HG02981 (cell line): ENCODE measurements at regions not wholly inside any gene's neighbourhood (a gene's known extent, or its start where the extent isn't known, plus 50 kb on each side); places are given as distances from the start of the nearest gene placed in this dataset.

Experiments
- ATAC-seq: cut with Tn5 transposase; IDR thresholded peaks from one replicate; pipeline ENCODE4 v1.9.1; 2021; ENCODE audit warnings: mild to moderate bottlenecking, moderate library complexity; ENCODE audit not compliant: unreplicated experiment

- no peak for ATAC-seq
Measured at GRCh38 chr12:60977966-60978365, 1282.2 kb upstream of the USP15 start.

GRCh38 chr12:60980558-60980957, 1279.6 kb upstream of the USP15 start:
- no peak for ATAC-seq

DNA sequence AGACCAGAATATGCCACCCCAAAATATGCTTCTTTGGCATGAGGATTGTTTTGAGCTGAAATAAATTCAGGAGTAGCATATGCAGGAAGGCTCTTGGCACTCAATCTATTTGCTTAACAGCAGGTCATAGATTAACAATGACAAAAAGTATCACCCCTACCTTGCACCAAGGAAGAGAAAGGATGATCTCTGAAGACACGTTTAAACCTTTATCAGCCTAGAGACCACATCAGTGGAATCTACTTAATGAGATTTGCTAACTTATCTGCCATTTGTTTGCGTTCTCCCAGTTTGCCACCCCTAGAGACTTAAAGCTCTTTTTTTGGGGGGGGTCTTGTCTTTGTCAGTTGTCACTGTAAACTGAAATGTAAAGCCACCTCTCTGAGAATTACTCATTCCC, 1278.7 kb upstream of the USP15 start:
- ATAC-seq = no peak

- no peak for ATAC-seq
Measured at GRCh38 chr12:60992087-60992486, 1268.1 kb upstream of the USP15 start.

DNA sequence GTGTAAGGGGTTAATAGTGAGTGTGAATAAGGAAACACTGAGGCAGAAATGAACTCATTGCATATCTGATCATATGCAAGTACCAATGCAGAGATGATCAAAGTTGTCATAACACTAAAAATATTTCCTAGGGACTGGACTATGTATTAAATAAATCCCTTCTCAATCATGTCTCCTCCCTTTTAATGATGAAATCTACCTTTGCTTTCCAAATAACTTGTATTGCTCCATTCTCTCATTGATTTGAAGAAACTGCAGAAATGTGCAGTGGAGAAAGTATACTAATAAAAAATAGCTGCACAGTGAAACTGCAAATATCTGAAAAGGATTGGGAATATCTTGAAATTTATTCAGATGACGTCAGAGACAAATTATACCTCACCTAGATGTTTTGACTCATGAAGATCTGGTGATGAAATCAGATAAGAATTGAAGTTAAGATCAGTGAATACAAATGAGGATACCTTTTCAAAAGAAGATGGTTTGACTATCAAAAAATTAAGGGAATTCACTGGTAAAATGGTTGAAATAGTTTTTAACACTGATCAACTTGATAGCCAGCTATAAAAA, 1264.9 kb upstream of the USP15 start:
- no peak for ATAC-seq

GRCh38 chr12:60997869-60998378, 1262.3 kb upstream of the USP15 start:
- ATAC-seq = no peak

DNA sequence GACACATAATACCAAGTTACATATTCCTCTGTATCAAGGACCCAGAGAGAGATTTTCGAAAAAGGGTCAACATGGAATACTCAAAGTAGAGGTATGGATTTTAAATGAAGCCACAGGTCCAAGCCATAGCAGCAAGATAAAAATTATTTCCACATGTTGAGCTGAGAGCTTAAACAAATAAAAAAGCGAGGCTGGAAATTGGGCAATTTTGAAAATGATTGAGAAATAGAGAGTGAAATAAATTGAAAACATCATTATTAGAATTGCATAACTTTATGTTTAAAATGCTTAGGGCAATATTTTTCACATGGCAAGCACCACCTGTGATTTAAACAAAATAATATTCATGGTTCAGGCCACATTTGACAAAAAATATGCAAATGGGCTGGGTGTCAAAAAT, 1251.0 kb upstream of the USP15 start:
- ATAC-seq = no peak

GRCh38 chr12:61011767-61012423, 1248.3 kb upstream of the USP15 start:
- ATAC-seq = no peak

GRCh38 chr12:61018571-61018970, 1241.6 kb upstream of the USP15 start:
- ATAC-seq = no peak

GRCh38 chr12:61023231-61023630, 1237.0 kb upstream of the USP15 start:
- ATAC-seq = no peak

- ATAC-seq = no peak
Measured at GRCh38 chr12:61029516-61029915, 1230.7 kb upstream of the USP15 start.

GRCh38 chr12:61037792-61038191, 1222.4 kb upstream of the USP15 start:
- no peak for ATAC-seq

DNA sequence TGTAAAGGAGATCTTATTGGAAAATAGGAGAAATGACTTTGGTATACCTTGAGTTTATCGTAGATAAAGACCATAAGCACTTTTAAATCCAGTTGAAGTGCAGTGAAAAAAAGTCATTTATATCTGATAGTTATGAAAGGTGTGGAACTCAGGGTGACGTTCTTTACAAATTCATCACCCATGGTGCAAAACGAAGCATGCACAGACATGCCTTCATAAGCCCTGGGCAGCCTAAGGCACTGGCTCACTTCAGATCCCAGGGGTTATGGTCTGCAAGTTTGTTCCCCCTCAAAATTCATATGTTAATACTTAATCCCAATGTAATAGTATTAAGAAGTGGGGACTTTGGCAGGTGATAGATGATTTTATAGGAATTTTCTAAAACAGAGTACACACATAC, 1216.4 kb upstream of the USP15 start:
- ATAC-seq = no peak

DNA sequence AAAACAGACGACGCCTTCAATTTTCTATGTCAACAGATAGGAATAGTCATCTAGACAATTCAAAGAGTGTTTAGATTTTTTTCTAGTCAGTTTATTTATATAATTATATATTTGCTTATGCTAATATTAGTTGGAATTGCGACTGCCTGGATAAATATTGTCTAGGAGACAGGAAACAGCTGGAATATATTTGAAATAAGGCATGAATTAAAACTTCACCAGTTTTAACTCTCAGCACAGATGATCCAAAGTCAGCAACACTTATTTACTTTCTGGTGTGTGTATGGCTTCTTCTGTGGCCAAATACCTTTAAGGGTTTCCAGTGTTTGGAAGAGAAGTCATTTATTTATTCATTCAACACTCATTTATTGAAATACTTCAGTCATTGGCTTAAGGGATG, 1215.4 kb upstream of the USP15 start:
- no peak for ATAC-seq

- ATAC-seq = no peak
Measured at GRCh38 chr12:61070640-61071414, 1189.4 kb upstream of the USP15 start.

- ATAC-seq = no peak
Measured at GRCh38 chr12:61072717-61073116, 1187.5 kb upstream of the USP15 start.

DNA sequence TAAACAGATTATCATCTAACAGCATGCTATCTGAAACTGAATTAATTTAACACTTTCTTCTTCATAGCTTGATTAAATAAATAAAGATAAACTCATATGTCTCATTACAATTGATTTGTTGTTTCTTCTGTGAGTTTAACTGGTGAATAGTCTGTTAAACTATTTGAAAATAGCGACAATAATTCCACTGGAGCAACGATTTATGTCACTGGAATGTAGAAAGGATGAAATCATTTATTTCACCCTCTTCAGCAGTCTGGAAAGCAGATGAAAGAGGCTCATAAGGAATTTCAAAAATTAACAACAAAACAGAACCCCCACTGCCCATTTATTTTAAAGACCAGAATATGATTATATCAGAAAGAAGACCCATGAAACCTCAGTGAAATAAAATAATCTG, 1165.1 kb upstream of the USP15 start:
- ATAC-seq = no peak

DNA sequence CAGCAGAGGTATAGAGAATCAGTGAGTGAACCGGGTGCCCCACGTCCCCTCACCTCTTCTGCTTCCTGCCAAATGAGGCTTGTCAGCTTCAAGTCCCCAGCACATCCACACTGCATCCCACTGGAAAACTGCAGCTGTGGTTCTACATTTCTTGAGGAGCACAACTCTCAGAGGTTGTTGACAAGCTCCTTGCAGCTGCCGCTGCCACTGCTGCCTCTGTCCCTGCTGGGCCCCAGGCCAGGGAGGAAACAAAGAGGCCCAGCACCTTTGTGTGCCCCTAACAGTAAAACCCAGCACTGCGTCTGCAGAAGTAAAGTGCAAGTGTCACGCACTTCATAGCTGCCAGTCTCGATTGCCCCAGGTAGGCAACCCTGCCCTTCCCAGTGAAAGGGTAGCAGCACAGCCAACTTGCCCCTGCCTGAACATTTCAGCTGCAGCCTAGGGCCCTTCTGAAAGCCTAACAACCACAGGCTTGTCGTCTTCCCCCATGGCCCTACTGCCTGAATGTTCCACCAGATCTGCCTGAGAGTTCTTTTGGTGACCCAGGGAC, 1162.1 kb upstream of the USP15 start:
- no peak for ATAC-seq

GRCh38 chr12:61107118-61107517, 1153.1 kb upstream of the USP15 start:
- ATAC-seq = no peak

GRCh38 chr12:61111218-61111617, 1149.0 kb upstream of the USP15 start:
- ATAC-seq = no peak

GRCh38 chr12:61137677-61138414, 1122.4 kb upstream of the USP15 start:
- ATAC-seq = no peak
